ENCODE measurements at regions not wholly inside any gene's neighbourhood (a gene's known extent, or its start where the extent isn't known, plus 50 kb on each side); places are given as distances from the start of the nearest gene placed in this dataset.

DNA sequence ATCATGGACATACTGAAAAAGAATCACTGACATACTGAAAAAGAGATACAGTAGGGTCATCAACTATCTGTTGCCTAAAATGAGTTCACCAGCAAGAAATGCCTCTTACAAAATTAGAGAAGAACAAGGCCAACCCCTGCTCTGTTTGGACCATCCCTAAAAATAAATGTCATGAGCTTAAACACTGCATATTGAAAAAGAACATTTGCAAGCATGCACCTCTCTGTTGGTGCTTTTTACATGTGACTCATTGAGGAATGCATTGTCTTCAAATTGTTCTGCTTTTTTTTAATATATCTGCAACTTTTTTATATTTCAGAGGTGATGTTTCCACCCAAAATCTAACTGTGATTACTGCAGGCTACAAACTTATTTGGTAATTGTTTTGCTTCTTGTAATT lies 233.9 kb upstream of the LRATD1 start:
- no peak overlapping the region for H2BK12ac ChIP-seq (ENCODE audit: low read depth, low read length)
- TF ChIP-seq, protein P1, sequence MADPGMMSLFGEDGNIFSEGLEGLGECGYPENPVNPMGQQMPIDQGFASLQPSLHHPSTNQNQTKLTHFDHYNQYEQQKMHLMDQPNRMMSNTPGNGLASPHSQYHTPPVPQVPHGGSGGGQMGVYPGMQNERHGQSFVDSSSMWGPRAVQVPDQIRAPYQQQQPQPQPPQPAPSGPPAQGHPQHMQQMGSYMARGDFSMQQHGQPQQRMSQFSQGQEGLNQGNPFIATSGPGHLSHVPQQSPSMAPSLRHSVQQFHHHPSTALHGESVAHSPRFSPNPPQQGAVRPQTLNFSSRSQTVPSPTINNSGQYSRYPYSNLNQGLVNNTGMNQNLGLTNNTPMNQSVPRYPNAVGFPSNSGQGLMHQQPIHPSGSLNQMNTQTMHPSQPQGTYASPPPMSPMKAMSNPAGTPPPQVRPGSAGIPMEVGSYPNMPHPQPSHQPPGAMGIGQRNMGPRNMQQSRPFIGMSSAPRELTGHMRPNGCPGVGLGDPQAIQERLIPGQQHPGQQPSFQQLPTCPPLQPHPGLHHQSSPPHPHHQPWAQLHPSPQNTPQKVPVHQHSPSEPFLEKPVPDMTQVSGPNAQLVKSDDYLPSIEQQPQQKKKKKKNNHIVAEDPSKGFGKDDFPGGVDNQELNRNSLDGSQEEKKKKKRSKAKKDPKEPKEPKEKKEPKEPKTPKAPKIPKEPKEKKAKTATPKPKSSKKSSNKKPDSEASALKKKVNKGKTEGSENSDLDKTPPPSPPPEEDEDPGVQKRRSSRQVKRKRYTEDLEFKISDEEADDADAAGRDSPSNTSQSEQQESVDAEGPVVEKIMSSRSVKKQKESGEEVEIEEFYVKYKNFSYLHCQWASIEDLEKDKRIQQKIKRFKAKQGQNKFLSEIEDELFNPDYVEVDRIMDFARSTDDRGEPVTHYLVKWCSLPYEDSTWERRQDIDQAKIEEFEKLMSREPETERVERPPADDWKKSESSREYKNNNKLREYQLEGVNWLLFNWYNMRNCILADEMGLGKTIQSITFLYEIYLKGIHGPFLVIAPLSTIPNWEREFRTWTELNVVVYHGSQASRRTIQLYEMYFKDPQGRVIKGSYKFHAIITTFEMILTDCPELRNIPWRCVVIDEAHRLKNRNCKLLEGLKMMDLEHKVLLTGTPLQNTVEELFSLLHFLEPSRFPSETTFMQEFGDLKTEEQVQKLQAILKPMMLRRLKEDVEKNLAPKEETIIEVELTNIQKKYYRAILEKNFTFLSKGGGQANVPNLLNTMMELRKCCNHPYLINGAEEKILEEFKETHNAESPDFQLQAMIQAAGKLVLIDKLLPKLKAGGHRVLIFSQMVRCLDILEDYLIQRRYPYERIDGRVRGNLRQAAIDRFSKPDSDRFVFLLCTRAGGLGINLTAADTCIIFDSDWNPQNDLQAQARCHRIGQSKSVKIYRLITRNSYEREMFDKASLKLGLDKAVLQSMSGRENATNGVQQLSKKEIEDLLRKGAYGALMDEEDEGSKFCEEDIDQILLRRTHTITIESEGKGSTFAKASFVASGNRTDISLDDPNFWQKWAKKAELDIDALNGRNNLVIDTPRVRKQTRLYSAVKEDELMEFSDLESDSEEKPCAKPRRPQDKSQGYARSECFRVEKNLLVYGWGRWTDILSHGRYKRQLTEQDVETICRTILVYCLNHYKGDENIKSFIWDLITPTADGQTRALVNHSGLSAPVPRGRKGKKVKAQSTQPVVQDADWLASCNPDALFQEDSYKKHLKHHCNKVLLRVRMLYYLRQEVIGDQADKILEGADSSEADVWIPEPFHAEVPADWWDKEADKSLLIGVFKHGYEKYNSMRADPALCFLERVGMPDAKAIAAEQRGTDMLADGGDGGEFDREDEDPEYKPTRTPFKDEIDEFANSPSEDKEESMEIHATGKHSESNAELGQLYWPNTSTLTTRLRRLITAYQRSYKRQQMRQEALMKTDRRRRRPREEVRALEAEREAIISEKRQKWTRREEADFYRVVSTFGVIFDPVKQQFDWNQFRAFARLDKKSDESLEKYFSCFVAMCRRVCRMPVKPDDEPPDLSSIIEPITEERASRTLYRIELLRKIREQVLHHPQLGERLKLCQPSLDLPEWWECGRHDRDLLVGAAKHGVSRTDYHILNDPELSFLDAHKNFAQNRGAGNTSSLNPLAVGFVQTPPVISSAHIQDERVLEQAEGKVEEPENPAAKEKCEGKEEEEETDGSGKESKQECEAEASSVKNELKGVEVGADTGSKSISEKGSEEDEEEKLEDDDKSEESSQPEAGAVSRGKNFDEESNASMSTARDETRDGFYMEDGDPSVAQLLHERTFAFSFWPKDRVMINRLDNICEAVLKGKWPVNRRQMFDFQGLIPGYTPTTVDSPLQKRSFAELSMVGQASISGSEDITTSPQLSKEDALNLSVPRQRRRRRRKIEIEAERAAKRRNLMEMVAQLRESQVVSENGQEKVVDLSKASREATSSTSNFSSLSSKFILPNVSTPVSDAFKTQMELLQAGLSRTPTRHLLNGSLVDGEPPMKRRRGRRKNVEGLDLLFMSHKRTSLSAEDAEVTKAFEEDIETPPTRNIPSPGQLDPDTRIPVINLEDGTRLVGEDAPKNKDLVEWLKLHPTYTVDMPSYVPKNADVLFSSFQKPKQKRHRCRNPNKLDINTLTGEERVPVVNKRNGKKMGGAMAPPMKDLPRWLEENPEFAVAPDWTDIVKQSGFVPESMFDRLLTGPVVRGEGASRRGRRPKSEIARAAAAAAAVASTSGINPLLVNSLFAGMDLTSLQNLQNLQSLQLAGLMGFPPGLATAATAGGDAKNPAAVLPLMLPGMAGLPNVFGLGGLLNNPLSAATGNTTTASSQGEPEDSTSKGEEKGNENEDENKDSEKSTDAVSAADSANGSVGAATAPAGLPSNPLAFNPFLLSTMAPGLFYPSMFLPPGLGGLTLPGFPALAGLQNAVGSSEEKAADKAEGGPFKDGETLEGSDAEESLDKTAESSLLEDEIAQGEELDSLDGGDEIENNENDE (IDR thresholded peaks at IDR 0.05; ENCODE audit: insufficient replicate concordance, low read length): no peak

More for the DNA sequence above, 233.9 kb upstream of the LRATD1 start:
- Histone ChIP-seq H4K5ac (ENCODE audit: insufficient read length, low read depth, low read length) (no peak overlapping the region), H3K79me1 (ENCODE audit: low read depth, low read length) (no peaks in the 10 kb centered on the region), H2BK15ac (ENCODE audit: low read length) (no peak overlapping the region), H4K20me1 (replicated peaks in 1 of 2; ENCODE audit: control insufficient read depth in 1 of 2, insufficient read depth in 2 of 2, low read length in 2 of 2) (peaks cover 0 to 2% of the 10 kb centered on the region in 2 experiments), H2BK20ac (ENCODE audit: low read length) (no peak overlapping the region), H4K91ac (replicated peaks; ENCODE audit: insufficient read length, low read length) (no peak overlapping the region), H2AFZ (ENCODE audit: low read length) (0 out of 2 replicates have a peak overlapping the region, but pooled peaks have one; percentile 8), H3K23ac (ENCODE audit: insufficient read length) (no peak overlapping the region), H3K4me3 (ENCODE audit: extremely low read depth in 1 of 4, insufficient read depth in 2 of 4, low read depth in 3 of 4, low read length in 4 of 4) (no peak overlapping the region), H3K36me3 (ENCODE audit: control insufficient read depth in 2 of 4, insufficient read depth in 4 of 4, low read length in 3 of 4) (no peaks in the 10 kb centered on the region), H3K9ac (replicated peaks in 1 of 4; ENCODE audit: extremely low read depth in 1 of 4, low read depth in 3 of 4, low read length in 3 of 4) (no peak overlapping the region), H2BK5ac (ENCODE audit: low read depth, low read length) (no peak overlapping the region), H3K4ac (replicated peaks; ENCODE audit: insufficient read length, low read depth, low read length) (no peak overlapping the region), H4K8ac (ENCODE audit: extremely low read depth, insufficient read depth, low read length) (no peak overlapping the region), H3K14ac (ENCODE audit: insufficient read length) (no peak overlapping the region), H3K18ac (ENCODE audit: extremely low read depth, low read length) (no peak overlapping the region), H3K4me1 (replicated peaks in 1 of 4; ENCODE audit: control insufficient read depth in 3 of 4, insufficient read depth in 4 of 4, low read length in 3 of 4) (peaks cover 0 to 11% (median 3%) of the 10 kb centered on the region in 4 experiments; a peak in 2 of 7 replicates), H3K4me2 (ENCODE audit: insufficient read depth in 1 of 2, low read depth in 2 of 2, low read length in 2 of 2) (no peak overlapping the region), H2BK120ac (replicated peaks; ENCODE audit: low read depth, low read length) (no peak overlapping the region), H3K27me3 (replicated peaks in 1 of 4; ENCODE audit: control insufficient read depth in 3 of 4, extremely low read depth in 1 of 4, insufficient read depth in 3 of 4, low read length in 3 of 4) (0 out of 7 replicates have a peak, but pooled peaks cover 0 to 2% (median 0%) of the 10 kb centered on the region in 4 experiments), H3K56ac (replicated peaks; ENCODE audit: insufficient read length, low read depth, low read length) (no peak overlapping the region), H3K23me2 (ENCODE audit: low read depth, low read length) (no peaks in the 10 kb centered on the region), H2AK5ac (ENCODE audit: low read depth, low read length) (no peak overlapping the region), H3K27ac (ENCODE audit: low read depth, low read length) (no peak overlapping the region), H3K79me2 (ENCODE audit: control insufficient read depth in 1 of 2, insufficient read depth in 2 of 2, low read length in 2 of 2) (no peaks in the 10 kb centered on the region), H3K9me3 (ENCODE audit: insufficient read depth in 2 of 2, low read depth in 1 of 2, low read length in 1 of 2) (no peaks in the 10 kb centered on the region)
- DNase-seq (ENCODE audit: low read depth in 1 of 2, low spot score in 2 of 2): no peak
- POLR2A ChIA-PET (ENCODE audit: partially characterized antibody): no interaction called here
- FAIRE-seq: no peak
- CTCF ChIA-PET (ENCODE audit: partially characterized antibody): interaction anchor here (2.2 kb wide), 1 partner anchor 11 kb away, joined by 7 read pairs; no protein-coding TSS in a partner anchor

Data from H1 (cell line).